ENCODE measurements at regions not wholly inside any gene's neighbourhood (a gene's known extent, or its start where the extent isn't known, plus 50 kb on each side); places are given as distances from the start of the nearest gene placed in this dataset.
A peak's percentile ranks its signal among the peaks of the same experiment; 100 is the strongest.

DNA sequence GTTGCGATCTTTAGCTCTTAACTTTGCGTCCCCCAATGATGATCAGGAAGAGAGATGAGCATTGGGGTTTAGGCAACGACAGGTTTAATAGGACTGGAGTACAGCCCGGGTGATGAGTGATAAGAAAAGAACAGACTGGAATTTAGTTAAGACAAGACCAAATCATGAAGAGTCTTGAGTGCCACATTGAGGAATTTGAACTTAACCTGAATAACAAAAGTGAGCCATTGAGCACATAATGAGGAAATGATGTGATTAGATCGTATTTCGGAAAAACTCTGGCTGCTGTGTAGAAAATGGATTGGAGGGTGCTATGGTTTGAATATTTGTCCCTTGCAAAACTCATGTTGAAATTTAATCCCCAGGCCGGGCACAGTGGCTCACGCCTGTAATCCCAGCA lies 83.2 kb upstream of the MELK start:
- WGBS, 2 donors = 92 to 93% methylated on average over 8 of the region's 8 CpGs
- intact Hi-C loops (cut with DNase I) = loop anchor here in 3 of 10 donors (10.0 kb wide), 1 partner anchor 85 kb away; the partner anchor contains the start of gene RNF38 (in 3 of the 3)
- Histone ChIP-seq H3K27ac (peak overlapping the region in 2 of 10 donors; percentile 94 to 96), H3K4me3 (no peak overlapping the region), H3K36me3 (no peaks in the 10 kb centered on the region), H3K9me3 (no peaks in the 10 kb centered on the region), H3K27me3 (no peaks in the 10 kb centered on the region), H3K4me1 (peaks cover 0 to 43% (median 26%) of the 10 kb centered on the region in 9 donors)
- ATAC-seq (no peak), DNase-seq (no peak)
- TF ChIP-seq, protein P1, sequence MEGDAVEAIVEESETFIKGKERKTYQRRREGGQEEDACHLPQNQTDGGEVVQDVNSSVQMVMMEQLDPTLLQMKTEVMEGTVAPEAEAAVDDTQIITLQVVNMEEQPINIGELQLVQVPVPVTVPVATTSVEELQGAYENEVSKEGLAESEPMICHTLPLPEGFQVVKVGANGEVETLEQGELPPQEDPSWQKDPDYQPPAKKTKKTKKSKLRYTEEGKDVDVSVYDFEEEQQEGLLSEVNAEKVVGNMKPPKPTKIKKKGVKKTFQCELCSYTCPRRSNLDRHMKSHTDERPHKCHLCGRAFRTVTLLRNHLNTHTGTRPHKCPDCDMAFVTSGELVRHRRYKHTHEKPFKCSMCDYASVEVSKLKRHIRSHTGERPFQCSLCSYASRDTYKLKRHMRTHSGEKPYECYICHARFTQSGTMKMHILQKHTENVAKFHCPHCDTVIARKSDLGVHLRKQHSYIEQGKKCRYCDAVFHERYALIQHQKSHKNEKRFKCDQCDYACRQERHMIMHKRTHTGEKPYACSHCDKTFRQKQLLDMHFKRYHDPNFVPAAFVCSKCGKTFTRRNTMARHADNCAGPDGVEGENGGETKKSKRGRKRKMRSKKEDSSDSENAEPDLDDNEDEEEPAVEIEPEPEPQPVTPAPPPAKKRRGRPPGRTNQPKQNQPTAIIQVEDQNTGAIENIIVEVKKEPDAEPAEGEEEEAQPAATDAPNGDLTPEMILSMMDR (IDR thresholded peaks at IDR 0.05) = no peak

DNA sequence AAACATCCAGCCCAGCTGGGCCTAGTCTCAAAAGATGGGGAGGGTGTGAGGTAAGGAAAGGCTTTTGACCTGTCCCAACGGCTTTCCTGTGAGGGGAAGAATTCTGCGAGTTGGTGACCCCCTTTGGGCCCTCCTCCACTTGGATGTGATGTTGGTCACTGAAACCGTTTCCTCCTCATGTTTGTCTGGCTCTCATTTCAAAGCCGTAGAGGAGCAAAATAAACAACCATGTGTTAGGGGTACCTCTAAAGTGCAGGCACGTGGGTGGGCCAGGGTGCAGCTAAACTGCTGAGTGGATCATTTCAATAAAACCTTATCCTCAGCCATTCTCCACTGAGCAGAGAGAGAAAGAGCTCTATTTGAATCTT lies 84.3 kb upstream of the MELK start:
- no peak for DNase-seq
- TF ChIP-seq, protein P1 (IDR thresholded peaks at IDR 0.05) = no peak
- WGBS, 2 donors = 10 to 13% methylated on average over 5 of the region's 5 CpGs
- H3K4me3 ChIP-seq = peak overlapping the region in 9 of 10 donors; percentile 40 to 98 (median 65)
- H3K27ac ChIP-seq = peak overlapping the region; percentile 85 to 97 (median 94)
- H3K36me3 ChIP-seq = no peaks in the 10 kb centered on the region
- ATAC-seq = no peak
- peaks cover 0 to 42% (median 26%) of the 10 kb centered on the region in 9 donors for H3K4me1 ChIP-seq
- no peaks in the 10 kb centered on the region for H3K9me3 ChIP-seq
- intact Hi-C loops (cut with DNase I) = loop anchor here in 3 of 10 donors (10.0 kb wide), 1 partner anchor 84 kb away; the partner anchor contains the start of gene RNF38 (in 3 of the 3)
- H3K27me3 ChIP-seq = no peaks in the 10 kb centered on the region

DNA sequence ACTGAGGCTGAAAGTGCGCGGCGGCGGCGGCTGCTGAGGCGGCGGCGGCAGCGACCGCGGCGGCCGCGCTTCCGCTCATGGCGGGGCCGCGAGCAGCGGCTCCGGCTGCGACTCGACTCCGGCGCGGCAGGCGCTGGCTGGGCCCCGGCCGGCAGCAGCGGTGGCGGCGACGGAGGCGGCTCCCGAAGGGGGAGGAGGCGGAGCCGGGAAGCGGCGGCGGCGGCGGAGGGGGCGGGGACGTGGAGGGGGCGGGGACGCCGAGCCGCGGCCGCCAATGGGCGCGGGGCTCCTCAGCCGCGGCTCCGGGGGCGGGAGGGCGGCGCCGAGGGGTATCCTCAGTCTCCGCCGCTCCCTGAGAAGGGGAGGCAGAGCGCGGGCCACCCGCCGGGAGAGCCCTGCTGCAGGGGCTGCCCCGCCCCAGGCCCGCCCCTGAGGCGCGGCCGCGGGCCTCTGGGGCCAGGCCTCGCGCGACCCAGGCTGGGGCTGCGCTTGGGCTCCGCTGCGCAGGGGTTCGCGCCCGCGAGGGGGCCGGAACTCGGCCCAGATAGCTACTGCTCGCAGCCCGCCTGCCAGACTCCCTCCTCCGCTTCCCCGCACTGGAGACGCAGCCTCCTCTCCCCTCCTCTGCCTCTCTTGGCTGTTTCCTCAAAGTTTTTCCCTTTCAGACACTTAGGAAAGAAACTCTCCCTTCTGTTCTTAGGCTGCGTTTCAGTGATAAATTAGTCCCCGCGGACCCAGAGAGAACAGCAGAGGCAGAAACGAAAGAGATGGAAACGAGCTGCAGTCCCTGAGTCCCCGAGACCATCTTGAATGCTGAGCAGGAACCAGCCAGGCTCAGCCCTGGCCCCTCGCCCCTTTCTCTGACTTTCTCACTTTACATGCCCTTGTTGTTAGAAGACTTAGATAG lies 85.0 kb upstream of the MELK start:
- TF ChIP-seq, protein P1 (IDR thresholded peaks at IDR 0.05) = peak in 3 of 9 donors; percentile 7 to 35 (median 15)

DNA sequence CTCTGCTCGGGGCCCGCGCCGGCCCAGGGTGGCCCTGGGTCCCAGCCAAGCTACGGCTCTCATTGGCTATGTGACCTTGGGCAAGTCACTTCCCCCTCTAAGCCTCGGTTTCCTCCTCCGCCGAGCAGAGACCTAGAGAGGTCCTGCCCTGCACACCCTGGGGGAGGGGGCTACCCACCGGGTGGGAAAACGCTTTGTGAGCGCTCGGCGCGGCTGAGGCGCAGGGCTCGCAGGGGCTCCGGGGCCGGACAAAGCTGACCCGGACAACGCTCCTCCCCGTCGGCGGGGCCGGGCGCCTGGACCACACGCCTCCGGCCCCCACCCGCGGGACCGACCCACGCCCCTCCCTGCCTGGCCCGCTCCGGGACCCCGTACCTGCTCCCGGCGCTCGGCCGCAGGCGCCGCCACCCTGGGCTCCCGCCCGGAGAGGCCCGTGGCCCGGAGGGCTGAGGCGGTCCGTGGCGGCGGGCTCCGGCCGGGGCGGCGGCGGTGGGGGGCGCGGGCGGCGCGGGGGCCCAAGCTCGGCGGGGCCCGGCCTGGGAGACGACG lies 85.7 kb upstream of the MELK start:
- intact Hi-C loops (cut with DNase I) = loop anchor here in 3 of 10 donors (10.0 kb wide), 1 partner anchor 82 kb away; the partner anchor contains the start of gene RNF38 (in 3 of the 3)
- Histone ChIP-seq H3K27me3 (no peaks in the 10 kb centered on the region), H3K4me1 (peaks cover 0 to 40% (median 26%) of the 10 kb centered on the region in 9 donors), H3K27ac (peak overlapping the region; percentile 85 to 94 (median 88)), H3K36me3 (peaks cover 0 to 6% (median 0%) of the 10 kb centered on the region in 9 donors), H3K4me3 (peak overlapping the region; percentile 76 to 99 (median 94)), H3K9me3 (no peaks in the 10 kb centered on the region)
- DNase-seq (peak; percentile 53 to 58), ATAC-seq (peak; percentile 10 to 60 (median 40))
- TF ChIP-seq, protein P1 (IDR thresholded peaks at IDR 0.05) = no peak
- 0 to 1% methylated on average over 54 to 63 of the region's 63 CpGs for WGBS, 2 donors

More for the DNA sequence above, 85.0 kb upstream of the MELK start:
- Histone ChIP-seq H3K27ac (peak overlapping the region; percentile 85 to 97 (median 94)), H3K9me3 (no peaks in the 10 kb centered on the region), H3K4me3 (peak overlapping the region; percentile 40 to 98 (median 78)), H3K27me3 (no peaks in the 10 kb centered on the region), H3K4me1 (peaks cover 0 to 37% (median 26%) of the 10 kb centered on the region in 9 donors), H3K36me3 (peaks cover 0 to 5% (median 0%) of the 10 kb centered on the region in 9 donors)
- DNase-seq = peak; percentile 91 to 92
- 0% methylated on average over 75 to 81 of the region's 94 CpGs for WGBS, 2 donors
- ATAC-seq = peak; percentile 97 to 99 (median 98)
- intact Hi-C loops (cut with DNase I) = loop anchor here in 3 of 10 donors (10.0 kb wide), 1 partner anchor 83 kb away; the partner anchor contains the start of gene RNF38 (in 3 of the 3)

Data from heart right ventricle (tissue), 16 donors.